KMS-11 (cell line): ENCODE measurements at regions not wholly inside any gene's neighbourhood (a gene's known extent, or its start where the extent isn't known, plus 50 kb on each side); places are given as distances from the start of the nearest gene placed in this dataset.

Experiments
- H2AFZ ChIP-seq: fragments of 200-600 bp; sonication (generic); 2 replicates; pipeline ENCODE4 v1.6.1; 2016; ENCODE audit warnings: antibody characterized with exemption, mixed run types, low read depth
- H3K27ac ChIP-seq: fragments of 200-600 bp; sonication (generic); 2 replicates; pipeline ENCODE4 v1.6.1; 2016; ENCODE audit warnings: mild to moderate bottlenecking, mixed run types
- H3K27me3 ChIP-seq: fragments of 200-600 bp; sonication (generic); 2 replicates; pipeline ENCODE4 v1.6.1; 2017; ENCODE audit warnings: mild to moderate bottlenecking, low read depth, mixed run types, moderate library complexity; ENCODE audit not compliant: insufficient read depth
- H3K36me3 ChIP-seq: fragments of 200-600 bp; sonication (generic); 2 replicates; pipeline ENCODE4 v1.6.1; 2017; ENCODE audit warnings: mild to moderate bottlenecking, mixed run types; ENCODE audit not compliant: insufficient read depth
- H3K4me1 ChIP-seq: fragments of 200-600 bp; sonication (generic); 2 replicates; pipeline ENCODE4 v1.6.1; 2016; ENCODE audit warnings: mild to moderate bottlenecking, low read depth, mixed run types; ENCODE audit not compliant: poor library complexity, severe bottlenecking
- H3K4me2 ChIP-seq: fragments of 200-600 bp; sonication (generic); 2 replicates; pipeline ENCODE4 v1.7.0; 2016; ENCODE audit warnings: mild to moderate bottlenecking, mixed run types
- H3K4me3 ChIP-seq: fragments of 200-600 bp; sonication (generic); IDR thresholded peaks from 2 replicates; pipeline ENCODE4 v1.6.1; 2017; ENCODE audit warnings: low read depth, low read length, mixed read lengths; ENCODE audit not compliant: insufficient read depth
- H3K79me2 ChIP-seq: fragments of 200-600 bp; sonication (generic); 2 replicates; pipeline ENCODE4 v1.6.1; 2016; ENCODE audit warnings: low read depth, mixed run types; ENCODE audit not compliant: insufficient read depth
- H3K9ac ChIP-seq: fragments of 200-600 bp; sonication (generic); 2 replicates; pipeline ENCODE4 v1.6.1; 2016; ENCODE audit warnings: mild to moderate bottlenecking, mixed run types
- H4K20me1 ChIP-seq: fragments of 200-600 bp; sonication (generic); 2 replicates; pipeline ENCODE4 v1.6.1; 2016; ENCODE audit warnings: mild to moderate bottlenecking, mixed run types; ENCODE audit not compliant: insufficient read depth
- CTCF ChIP-seq: fragments of 200-600 bp; sonication (generic); conservative IDR thresholded peaks from 2 replicates; pipeline ENCODE4 v1.6.1; 2017; ENCODE audit warnings: low read depth, mild to moderate bottlenecking, antibody characterized with exemption, low read length, moderate library complexity, mixed read lengths

GRCh38 chr9:82273121-82273520 is 284.5 kb downstream of the SPATA31D1 start:
- Histone ChIP-seq H3K9ac (no peak overlapping the region), H3K36me3 (peaks cover 2% of the 10 kb centered on the region; the same call in 1 of the 2 replicates), H3K4me3 (no peak overlapping the region), H3K27ac (no peak overlapping the region), H3K4me1 (no peaks in the 10 kb centered on the region), H2AFZ (no peak overlapping the region), H4K20me1 (no peaks in the 10 kb centered on the region), H3K79me2 (no peaks in the 10 kb centered on the region), H3K27me3 (no peaks in the 10 kb centered on the region), H3K4me2 (no peak overlapping the region)
- no peak for TF ChIP-seq CTCF

- no peaks in the 10 kb centered on the region for H4K20me1 ChIP-seq
- H3K4me1 ChIP-seq, result no peaks in the 10 kb centered on the region
- no peaks in the 10 kb centered on the region for H3K79me2 ChIP-seq
- no peak overlapping the region for H2AFZ ChIP-seq
- H3K4me3 ChIP-seq, result no peak overlapping the region
- no peak for TF ChIP-seq CTCF
- no peak overlapping the region for H3K4me2 ChIP-seq
- peaks cover 2% of the 10 kb centered on the region; the same call in 1 of the 2 replicates for H3K36me3 ChIP-seq
- no peak overlapping the region for H3K27ac ChIP-seq
- H3K9ac ChIP-seq, result no peak overlapping the region
- no peaks in the 10 kb centered on the region for H3K27me3 ChIP-seq
Measured at GRCh38 chr9:82275258-82275927, 286.8 kb downstream of the SPATA31D1 start.

GRCh38 chr9:82281066-82281465 is 292.5 kb downstream of the SPATA31D1 start:
- H2AFZ ChIP-seq, result no peak overlapping the region
- no peak overlapping the region for H3K4me2 ChIP-seq
- no peak for TF ChIP-seq CTCF
- no peak overlapping the region for H3K27ac ChIP-seq
- H3K79me2 ChIP-seq, result no peaks in the 10 kb centered on the region
- H3K9ac ChIP-seq, result no peak overlapping the region
- no peak overlapping the region for H3K4me3 ChIP-seq
- H4K20me1 ChIP-seq, result no peaks in the 10 kb centered on the region
- no peaks in the 10 kb centered on the region for H3K4me1 ChIP-seq
- H3K27me3 ChIP-seq, result no peaks in the 10 kb centered on the region
- no peaks in the 10 kb centered on the region; the same call in 1 of the 2 replicates for H3K36me3 ChIP-seq

- Histone ChIP-seq H3K27me3 (no peaks in the 10 kb centered on the region), H3K36me3 (no peaks in the 10 kb centered on the region; the same call in 1 of the 2 replicates), H3K4me2 (no peak overlapping the region), H4K20me1 (no peaks in the 10 kb centered on the region), H3K9ac (no peak overlapping the region), H3K27ac (no peak overlapping the region), H3K4me3 (no peak overlapping the region), H2AFZ (no peak overlapping the region), H3K79me2 (no peaks in the 10 kb centered on the region), H3K4me1 (no peaks in the 10 kb centered on the region)
- no peak for TF ChIP-seq CTCF
Measured at GRCh38 chr9:82284758-82285157, 296.2 kb downstream of the SPATA31D1 start.
